ENCODE measurements at regions not wholly inside any gene's neighbourhood (a gene's known extent, or its start where the extent isn't known, plus 50 kb on each side); places are given as distances from the start of the nearest gene placed in this dataset.

- peak; percentile 54; the same call in 1 of the 2 replicates for TF ChIP-seq UBTF (CRISPR knock-in tag; IDR thresholded peaks at IDR 0.05)
- TF ChIP-seq ZNF468 (CRISPR knock-in tag; IDR thresholded peaks at IDR 0.05), result no peak
- TF ChIP-seq ZNF781 (CRISPR knock-in tag; IDR thresholded peaks at IDR 0.05; ENCODE audit: borderline replicate concordance, not compliant biosample characterization), result no peak
- TF ChIP-seq CHCHD3 (CRISPR knock-in tag; IDR thresholded peaks at IDR 0.05), result peak; percentile 71; the same call in 1 of the 2 replicates
- TF ChIP-seq TCF7L2 (IDR thresholded peaks at IDR 0.05; ENCODE audit: low read depth, low read length), result no peak
- TF ChIP-seq FOXA3 (CRISPR knock-in tag; IDR thresholded peaks at IDR 0.05), result no peak; the same call in 1 of the 2 replicates
- TF ChIP-seq GATAD1 (CRISPR knock-in tag; IDR thresholded peaks at IDR 0.05), result no peak
- peak; percentile 31; the same call in 1 of the 2 replicates for TF ChIP-seq MAFG (CRISPR knock-in tag; IDR thresholded peaks at IDR 0.05)
- no peak for TF ChIP-seq ZNF558 (CRISPR knock-in tag; IDR thresholded peaks at IDR 0.05; ENCODE audit: borderline replicate concordance)
- TF ChIP-seq ZNF296 (CRISPR knock-in tag; conservative IDR thresholded peaks at IDR 0.05), result no peak
- TF ChIP-seq MIER2 (CRISPR knock-in tag; IDR thresholded peaks at IDR 0.05), result 0 out of 2 replicates have a peak, but pooled peaks have one; percentile 36
- no peak for TF ChIP-seq AKAP8 (CRISPR knock-in tag; IDR thresholded peaks at IDR 0.05)
- 0 out of 2 replicates have a peak, but pooled peaks have one; percentile 72 for TF ChIP-seq ZXDC (CRISPR knock-in tag; IDR thresholded peaks at IDR 0.05)
- TF ChIP-seq ZC3H4 (CRISPR knock-in tag; IDR thresholded peaks at IDR 0.05; ENCODE audit: borderline replicate concordance), result no peak
- no peak for TF ChIP-seq SATB2 (CRISPR knock-in tag; IDR thresholded peaks at IDR 0.05)
- no peak for TF ChIP-seq TCF7 (IDR thresholded peaks at IDR 0.05; ENCODE audit: low read depth)
- no peak for TF ChIP-seq NFATC3 (CRISPR knock-in tag; IDR thresholded peaks at IDR 0.05)
- TF ChIP-seq ZFAT (CRISPR knock-in tag; conservative IDR thresholded peaks at IDR 0.05), result no peak
- TF ChIP-seq ZNF513 (CRISPR knock-in tag; conservative IDR thresholded peaks at IDR 0.05), result no peak
- TF ChIP-seq ZNF230 (CRISPR knock-in tag; IDR thresholded peaks at IDR 0.05), result peak; percentile 79; the same call in 1 of the 2 replicates
- TF ChIP-seq IRF2 (CRISPR knock-in tag; IDR thresholded peaks at IDR 0.05), result 0 out of 2 replicates have a peak, but pooled peaks have one; percentile 44
- TF ChIP-seq ZNF780A (CRISPR knock-in tag; IDR thresholded peaks at IDR 0.05), result no peak
- TF ChIP-seq ZFP41 (CRISPR knock-in tag; IDR thresholded peaks at IDR 0.05; ENCODE audit: borderline replicate concordance), result no peak
- peak; percentile 68 for TF ChIP-seq GABPA (IDR thresholded peaks at IDR 0.05; ENCODE audit: low read depth, low read length)
- TF ChIP-seq GABPA (CRISPR knock-in tag; IDR thresholded peaks at IDR 0.05; ENCODE audit: low read depth), result peak; percentile 82
- TF ChIP-seq MAF1 (CRISPR knock-in tag; IDR thresholded peaks at IDR 0.05; ENCODE audit: borderline replicate concordance), result no peak
These were observed 88.6 kb upstream of the TGM3 start (continued) for GRCh38 chr20:2206957-2207769.

Measured in HepG2 (cell line).